H9 (cell line): ENCODE measurements at regions not wholly inside any gene's neighbourhood (a gene's known extent, or its start where the extent isn't known, plus 50 kb on each side); places are given as distances from the start of the nearest gene placed in this dataset.

Experiments used
- DNase-seq: peaks from one replicate; pipeline ENCODE4 v3.0.0-alpha.2; 2017
- H2AFZ ChIP-seq: one replicate; pipeline ENCODE4 v1.6.1; 2013; ENCODE audit warnings: mild to moderate bottlenecking, low read length, control low read depth, moderate library complexity
- H2AK5ac ChIP-seq: 2 replicates; pipeline ENCODE4 v1.6.1; 2013; ENCODE audit warnings: low read length, control low read depth, mixed read lengths; ENCODE audit not compliant: insufficient read length
- H2BK120ac ChIP-seq: one replicate; pipeline ENCODE4 v1.6.1; 2013; ENCODE audit warnings: low read depth, mild to moderate bottlenecking, low read length, control low read depth, inconsistent platforms; ENCODE audit not compliant: poor library complexity, severe bottlenecking
- H2BK12ac ChIP-seq: 2 replicates; pipeline ENCODE4 v1.6.1; 2013; ENCODE audit warnings: low read length, control low read depth, mixed read lengths, low read depth; ENCODE audit not compliant: insufficient read length
- H2BK15ac ChIP-seq: 2 replicates; pipeline ENCODE4 v1.6.1; 2013; ENCODE audit warnings: low read depth, low read length, control low read depth
- H2BK20ac ChIP-seq: one replicate; pipeline ENCODE4 v1.6.1; 2013; ENCODE audit warnings: low read depth, mild to moderate bottlenecking, low read length, control low read depth, inconsistent platforms; ENCODE audit not compliant: poor library complexity, severe bottlenecking
- H2BK5ac ChIP-seq: 2 replicates; pipeline ENCODE4 v1.6.1; 2013; ENCODE audit warnings: low read length, control low read depth, mixed read lengths; ENCODE audit not compliant: insufficient read length
- H3K14ac ChIP-seq: 2 replicates; pipeline ENCODE4 v1.6.1; 2013; ENCODE audit warnings: low read length, control low read depth; ENCODE audit not compliant: insufficient read depth
- H3K18ac ChIP-seq: 2 replicates; pipeline ENCODE4 v1.6.1; 2013; ENCODE audit warnings: low read depth, mild to moderate bottlenecking, mixed read lengths, low read length, control low read depth; ENCODE audit not compliant: insufficient read length
- H3K23ac ChIP-seq: 2 replicates; pipeline ENCODE4 v1.6.1; 2013; ENCODE audit warnings: low read length, control low read depth, mixed read lengths, low read depth; ENCODE audit not compliant: insufficient read length
- H3K23me2 ChIP-seq: 2 replicates; pipeline ENCODE4 v1.6.1; 2013; ENCODE audit warnings: low read depth, mild to moderate bottlenecking, mixed read lengths, low read length, control low read depth; ENCODE audit not compliant: insufficient read length, poor library complexity, severe bottlenecking
- H3K27ac ChIP-seq: 2 replicates; pipeline ENCODE4 v1.5.1; 2013; ENCODE audit warnings: low read length, control low read depth, mixed read lengths, low read depth; ENCODE audit not compliant: insufficient read length
- H3K27me3 ChIP-seq: 2 replicates; pipeline ENCODE4 v1.6.1; 2013; ENCODE audit warnings: low read length, control low read depth, inconsistent platforms; ENCODE audit not compliant: insufficient read depth
- H3K4ac ChIP-seq: 2 replicates; pipeline ENCODE4 v1.6.1; 2013; ENCODE audit warnings: low read depth, mild to moderate bottlenecking, control low read depth, inconsistent platforms, low read length, moderate library complexity
- H3K4me1 ChIP-seq: 2 replicates; pipeline ENCODE4 v1.6.1; 2013; ENCODE audit warnings: low read length, control low read depth, inconsistent platforms; ENCODE audit not compliant: insufficient read depth
- H3K4me2 ChIP-seq: 2 replicates; pipeline ENCODE4 v1.6.1; 2013; ENCODE audit warnings: low read length, control low read depth, mixed read lengths; ENCODE audit not compliant: insufficient read length, insufficient read depth
- H3K56ac ChIP-seq: 2 replicates; pipeline ENCODE4 v1.6.1; 2013; ENCODE audit warnings: low read depth, mild to moderate bottlenecking, mixed read lengths, low read length, control low read depth; ENCODE audit not compliant: insufficient read length
- H3K79me1 ChIP-seq: 2 replicates; pipeline ENCODE4 v1.6.1; 2013; ENCODE audit warnings: low read depth, mild to moderate bottlenecking, moderate library complexity, low read length, control low read depth, inconsistent platforms; ENCODE audit not compliant: insufficient read depth, poor library complexity, severe bottlenecking
- H3K79me2 ChIP-seq: 2 replicates; pipeline ENCODE4 v1.6.1; 2013; ENCODE audit warnings: low read length, control low read depth, inconsistent platforms; ENCODE audit not compliant: insufficient read depth
- H3K9ac ChIP-seq: 2 replicates; pipeline ENCODE4 v1.6.1; 2013; ENCODE audit warnings: low read length, control low read depth, mixed read lengths; ENCODE audit not compliant: insufficient read length; ENCODE audit errors: extremely low read depth
- H3K9me3 ChIP-seq: one replicate; pipeline ENCODE4 v1.6.1; 2013; ENCODE audit warnings: low read depth, low read length, inconsistent platforms; ENCODE audit not compliant: control insufficient read depth
- H3T11ph ChIP-seq: one replicate; pipeline ENCODE4 v1.6.1; 2013; ENCODE audit warnings: mild to moderate bottlenecking, low read length, control low read depth, inconsistent platforms
- H4K20me1 ChIP-seq: one replicate; pipeline ENCODE4 v1.6.1; 2013; ENCODE audit not compliant: control insufficient read depth, insufficient read length, insufficient read depth
- H4K5ac ChIP-seq: 2 replicates; pipeline ENCODE4 v1.6.1; 2013; ENCODE audit warnings: low read depth, mild to moderate bottlenecking, mixed read lengths, low read length, control low read depth; ENCODE audit not compliant: insufficient read length
- H4K8ac ChIP-seq: replicated peaks from 2 replicates; pipeline ENCODE4 v1.6.1; 2013; ENCODE audit warnings: low read length, control low read depth, mixed read lengths, low read depth; ENCODE audit not compliant: insufficient read length
- H4K91ac ChIP-seq: 2 replicates; pipeline ENCODE4 v1.6.1; 2013; ENCODE audit warnings: low read depth, mild to moderate bottlenecking, moderate library complexity, mixed read lengths, low read length, control low read depth; ENCODE audit not compliant: insufficient read length
- H3K27ac Mint-ChIP-seq, 3 experiments: 2 replicates in 2 of 3; 3 replicates in 1 of 3; pipeline ENCODE4 v1.8.0; 2020 to 2021; ENCODE audit warnings: mixed read lengths in 3 of 3, mild to moderate bottlenecking in 1 of 3, moderate library complexity in 1 of 3
- H3K27me3 Mint-ChIP-seq: 2 replicates; pipeline ENCODE4 v1.8.0; 2021; ENCODE audit warnings: low read depth, mild to moderate bottlenecking, moderate library complexity, mixed read lengths
- H3K36me3 Mint-ChIP-seq, 3 experiments: 2 replicates in 2 of 3; 3 replicates in 1 of 3; pipeline ENCODE4 v1.8.0; 2020 to 2021; ENCODE audit warnings: low read depth in 3 of 3, mixed read lengths in 3 of 3; ENCODE audit not compliant: insufficient read depth in 1 of 3
- H3K4me1 Mint-ChIP-seq, 2 experiments: 2 replicates each; pipeline ENCODE4 v1.8.0; 2020; ENCODE audit warnings: mixed read lengths in 2 of 2
- H3K4me3 Mint-ChIP-seq, 2 experiments: 2 replicates in 1 of 2; 3 replicates in 1 of 2; pipeline ENCODE4 v1.8.0; 2020 to 2021; ENCODE audit warnings: mild to moderate bottlenecking in 2 of 2, mixed read lengths in 2 of 2, moderate library complexity in 1 of 2
- H3K9me3 Mint-ChIP-seq, 2 experiments: 2 replicates in 1 of 2; 3 replicates in 1 of 2; pipeline ENCODE4 v1.8.0; 2020; ENCODE audit warnings: mild to moderate bottlenecking in 2 of 2, mixed read lengths in 2 of 2, moderate library complexity in 1 of 2
- CTCF ChIP-seq: fragments of 200-600 bp; sonication (generic); conservative IDR thresholded peaks from 3 replicates; pipeline ENCODE4 v1.8.0; 2021; ENCODE audit warnings: antibody characterized with exemption, mild to moderate bottlenecking
- WGBS: extraction: QIAGEN DNeasy Blood & Tissue Kit; methylation state at CpG from one replicate; pipeline ENCODE4 v1.1.7; 2013; ENCODE audit warnings: missing lambda C conversion rate, low lambda C conversion rate, mixed read lengths; ENCODE audit not compliant: insufficient read length; ENCODE audit errors: extremely low coverage; 5-methylcytosine and 5-hydroxymethylcytosine counted together

DNA sequence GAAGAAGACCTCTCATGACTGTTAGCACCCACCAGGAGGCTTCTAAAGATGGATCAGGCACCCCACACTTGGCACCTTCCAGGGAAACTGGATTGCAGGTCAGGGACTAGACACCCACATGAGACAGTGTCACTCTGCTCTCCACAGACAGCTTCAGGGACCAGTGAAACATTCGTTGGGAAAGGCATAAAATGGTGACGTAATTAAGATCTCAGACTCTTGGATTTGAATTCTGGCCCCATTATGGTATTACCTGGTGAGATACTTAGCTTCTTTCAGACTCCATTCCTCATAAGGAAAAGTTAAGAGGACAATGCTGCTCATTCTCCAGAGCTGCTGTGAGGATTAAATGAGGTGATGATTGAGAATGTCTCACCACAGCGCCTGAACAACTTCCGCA lies 261.1 kb downstream of the ARRDC4 start:
- Histone ChIP-seq H3K27ac (no peak overlapping the region), H3K9ac (no peak overlapping the region), H3K79me1 (no peaks in the 10 kb centered on the region), H3K23ac (no peak overlapping the region), H3K4ac (no peak overlapping the region), H4K8ac (no peak overlapping the region), H3K14ac (no peak overlapping the region), H2BK15ac (no peak overlapping the region), H2BK12ac (no peak overlapping the region), H3K23me2 (no peaks in the 10 kb centered on the region), H3K27me3 (no peaks in the 10 kb centered on the region), H2AK5ac (no peak overlapping the region), H4K5ac (no peak overlapping the region), H3K18ac (no peak overlapping the region), H3K4me2 (no peak overlapping the region), H3K56ac (no peak overlapping the region), H3K4me1 (no peaks in the 10 kb centered on the region), H3K9me3 (no peaks in the 10 kb centered on the region), H3T11ph (no peak overlapping the region), H2BK120ac (no peak overlapping the region), H2AFZ (no peak overlapping the region), H4K20me1 (no peaks in the 10 kb centered on the region), H2BK5ac (no peak overlapping the region), H4K91ac (no peak overlapping the region), H3K79me2 (no peaks in the 10 kb centered on the region), H2BK20ac (no peak overlapping the region)
- peaks cover 3% of the 10 kb centered on the region; the same call in 1 of the 2 replicates for H3K27me3 Mint-ChIP-seq
- WGBS = no CpG with 5 or more reads among the region's 4 CpGs
- no peaks in the 10 kb centered on the region for H3K4me1 Mint-ChIP-seq
- no peak overlapping the region for H3K27ac Mint-ChIP-seq
- no peak overlapping the region for H3K4me3 Mint-ChIP-seq
- TF ChIP-seq CTCF = no peak
- DNase-seq = no peak
- H3K9me3 Mint-ChIP-seq = no peaks in the 10 kb centered on the region
- H3K36me3 Mint-ChIP-seq = no peaks in the 10 kb centered on the region
